ENCODE measurements at regions not wholly inside any gene's neighbourhood (a gene's known extent, or its start where the extent isn't known, plus 50 kb on each side); places are given as distances from the start of the nearest gene placed in this dataset.
"Not testable (repeated sequence)": the region's sequence is repeated elsewhere in the genome, so short reads cannot be mapped to it uniquely, and the experiment has no call there.

GRCh38 chrX:25442499-25442898 is 426.7 kb upstream of the ARX start:
- in situ Hi-C loops (cut with HindIII; ENCODE audit: low pct_unique_long_range_greater_than_20kb, low sequenced_read_pairs): no loop called here
- DNase-seq (ENCODE audit: low read depth): no peak

- no peak for DNase-seq (ENCODE audit: low read depth)
- in situ Hi-C loops (cut with HindIII; ENCODE audit: low pct_unique_long_range_greater_than_20kb, low sequenced_read_pairs): no loop called here
These were observed 417.5 kb upstream of the ARX start for GRCh38 chrX:25433307-25433706.

- DNase-seq (ENCODE audit: low read depth): no peak
- in situ Hi-C loops (cut with HindIII; ENCODE audit: low pct_unique_long_range_greater_than_20kb, low sequenced_read_pairs): no loop called here
These were observed 416.6 kb upstream of the ARX start for GRCh38 chrX:25432396-25432795.

- in situ Hi-C loops (cut with HindIII; ENCODE audit: low pct_unique_long_range_greater_than_20kb, low sequenced_read_pairs): no loop called here
- DNase-seq (ENCODE audit: low read depth): no peak
These were observed 412.2 kb upstream of the ARX start for GRCh38 chrX:25427873-25428555.

- DNase-seq (ENCODE audit: low read depth); in situ Hi-C loops (cut with HindIII; ENCODE audit: low pct_unique_long_range_greater_than_20kb, low sequenced_read_pairs): not testable (repeated sequence)
These were observed 388.4 kb upstream of the ARX start for GRCh38 chrX:25404163-25404562.

GRCh38 chrX:25389266-25389665 is 373.5 kb upstream of the ARX start:
- no peak for DNase-seq (ENCODE audit: low read depth)

GRCh38 chrX:25383196-25383595 is 367.4 kb upstream of the ARX start:
- in situ Hi-C loops (cut with HindIII; ENCODE audit: low pct_unique_long_range_greater_than_20kb, low sequenced_read_pairs): no loop called here
- DNase-seq (ENCODE audit: low read depth): no peak

More at GRCh38 chrX:25389266-25389665, 373.5 kb upstream of the ARX start:
- in situ Hi-C loops (cut with HindIII; ENCODE audit: low pct_unique_long_range_greater_than_20kb, low sequenced_read_pairs): no loop called here

- DNase-seq (ENCODE audit: low read depth): no peak
- in situ Hi-C loops (cut with HindIII; ENCODE audit: low pct_unique_long_range_greater_than_20kb, low sequenced_read_pairs): no loop called here
These were observed 340.7 kb upstream of the ARX start for GRCh38 chrX:25356456-25356855.

- DNase-seq (ENCODE audit: low read depth): no peak
- in situ Hi-C loops (cut with HindIII; ENCODE audit: low pct_unique_long_range_greater_than_20kb, low sequenced_read_pairs): no loop called here
These were observed 328.6 kb upstream of the ARX start for GRCh38 chrX:25344161-25344936.

- in situ Hi-C loops (cut with HindIII; ENCODE audit: low pct_unique_long_range_greater_than_20kb, low sequenced_read_pairs): no loop called here
- DNase-seq (ENCODE audit: low read depth): no peak
These were observed 327.3 kb upstream of the ARX start for GRCh38 chrX:25343060-25343459.

- in situ Hi-C loops (cut with HindIII; ENCODE audit: low pct_unique_long_range_greater_than_20kb, low sequenced_read_pairs): no loop called here
- no peak for DNase-seq (ENCODE audit: low read depth)
These were observed 322.1 kb upstream of the ARX start for GRCh38 chrX:25337841-25338240.

GRCh38 chrX:25300994-25301393 is 285.2 kb upstream of the ARX start:
- DNase-seq (ENCODE audit: low read depth): peak; percentile 47
- in situ Hi-C loops (cut with HindIII; ENCODE audit: low pct_unique_long_range_greater_than_20kb, low sequenced_read_pairs): no loop called here

GRCh38 chrX:25296850-25297249 is 281.1 kb upstream of the ARX start:
- DNase-seq (ENCODE audit: low read depth): no peak
- in situ Hi-C loops (cut with HindIII; ENCODE audit: low pct_unique_long_range_greater_than_20kb, low sequenced_read_pairs): no loop called here

- in situ Hi-C loops (cut with HindIII; ENCODE audit: low pct_unique_long_range_greater_than_20kb, low sequenced_read_pairs): no loop called here
- DNase-seq (ENCODE audit: low read depth): no peak
These were observed 279.7 kb upstream of the ARX start for GRCh38 chrX:25295466-25295865.

GRCh38 chrX:25290132-25290531 is 274.4 kb upstream of the ARX start:
- in situ Hi-C loops (cut with HindIII; ENCODE audit: low pct_unique_long_range_greater_than_20kb, low sequenced_read_pairs): no loop called here
- DNase-seq (ENCODE audit: low read depth): no peak

GRCh38 chrX:25288676-25289075 is 272.9 kb upstream of the ARX start:
- DNase-seq (ENCODE audit: low read depth): no peak
- in situ Hi-C loops (cut with HindIII; ENCODE audit: low pct_unique_long_range_greater_than_20kb, low sequenced_read_pairs): no loop called here

- in situ Hi-C loops (cut with HindIII; ENCODE audit: low pct_unique_long_range_greater_than_20kb, low sequenced_read_pairs): no loop called here
- DNase-seq (ENCODE audit: low read depth): no peak
These were observed 271.8 kb upstream of the ARX start for GRCh38 chrX:25287521-25287920.

- in situ Hi-C loops (cut with HindIII; ENCODE audit: low pct_unique_long_range_greater_than_20kb, low sequenced_read_pairs): no loop called here
- no peak for DNase-seq (ENCODE audit: low read depth)
These were observed 269.8 kb upstream of the ARX start for GRCh38 chrX:25285598-25285997.

- DNase-seq (ENCODE audit: low read depth): no peak
- in situ Hi-C loops (cut with HindIII; ENCODE audit: low pct_unique_long_range_greater_than_20kb, low sequenced_read_pairs): no loop called here
These were observed 263.7 kb upstream of the ARX start for GRCh38 chrX:25279510-25279909.

GRCh38 chrX:25278341-25278740 is 262.6 kb upstream of the ARX start:
- no peak for DNase-seq (ENCODE audit: low read depth)
- in situ Hi-C loops (cut with HindIII; ENCODE audit: low pct_unique_long_range_greater_than_20kb, low sequenced_read_pairs): no loop called here
